ENCODE measurements at regions not wholly inside any gene's neighbourhood (a gene's known extent, or its start where the extent isn't known, plus 50 kb on each side); places are given as distances from the start of the nearest gene placed in this dataset.
A peak's percentile ranks its signal among the peaks of the same experiment; 100 is the strongest.

DNA sequence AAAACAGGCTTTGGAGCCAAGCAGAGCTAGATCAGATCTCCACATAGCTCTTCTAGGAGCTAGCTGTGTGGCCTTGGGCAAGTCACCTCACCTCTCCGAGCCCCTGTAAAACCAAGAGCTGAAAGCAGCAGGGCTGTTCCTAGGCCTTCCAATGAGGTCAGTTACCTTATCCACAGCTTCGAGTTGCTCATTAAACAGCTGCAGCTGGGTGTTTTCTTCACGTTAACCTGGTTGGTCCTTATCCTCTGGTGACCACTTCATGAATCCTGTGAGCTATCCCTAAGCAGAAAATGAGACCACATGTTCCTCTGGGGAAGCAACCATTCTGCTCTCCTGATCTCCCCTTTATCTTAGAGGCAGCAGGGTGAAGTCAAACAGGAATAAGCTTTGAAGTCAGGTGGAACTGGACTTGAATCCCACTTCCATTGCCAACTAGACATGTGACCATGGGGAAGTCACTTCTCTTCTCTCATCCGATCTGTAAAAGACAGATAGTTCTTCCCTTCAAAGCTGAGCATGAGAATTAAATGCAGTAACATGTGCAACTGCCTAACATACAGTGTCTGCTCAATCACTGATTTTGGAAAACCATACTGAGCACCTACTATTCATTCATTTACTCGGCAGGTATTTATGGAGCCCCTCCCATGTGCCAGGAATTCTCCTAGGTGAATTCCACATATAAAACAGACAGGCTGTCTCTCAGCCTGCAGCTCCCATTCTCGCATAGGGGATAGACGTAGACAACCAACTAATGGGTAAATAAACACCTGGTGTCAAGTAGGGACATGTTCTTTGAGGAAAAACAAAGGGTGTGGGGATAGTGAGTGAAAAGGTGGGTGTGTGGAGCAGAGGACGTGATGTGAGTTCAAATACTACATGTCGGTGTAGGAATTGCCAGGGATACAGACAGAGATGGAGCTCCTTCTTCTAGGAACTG lies 111.7 kb upstream of the BOD1 start:
- no peak overlapping the region for H4K5ac ChIP-seq (ENCODE audit: insufficient read length, low read depth, low read length)
- CTCF ChIA-PET (ENCODE audit: partially characterized antibody): interaction anchor here (1.0 to 1.8 kb wide), 8 partner anchors 10 to 587 kb away, joined by 3 to 5 read pairs (median 4); no protein-coding TSS in a partner anchor
- FAIRE-seq: no peak
- TF ChIP-seq CEBPB (IDR thresholded peaks at IDR 0.05; ENCODE audit: low read depth, low read length) (no peak), SP4 (IDR thresholded peaks at IDR 0.05; ENCODE audit: low read length) (no peak), ZNF274 (IDR thresholded peaks at IDR 0.05; ENCODE audit: borderline replicate concordance, extremely low read depth, low read length) (no peak), RNF2 (IDR thresholded peaks at IDR 0.05; ENCODE audit: borderline replicate concordance, low read depth, low read length, missing control alignments, poor library complexity, severe bottlenecking) (no peak), EZH2 (IDR thresholded peaks at IDR 0.05; ENCODE audit: low read depth, low read length, severe bottlenecking) (no peak), SIRT6 (IDR thresholded peaks at IDR 0.05; ENCODE audit: low read length) (no peak), MAFK (IDR thresholded peaks at IDR 0.05; ENCODE audit: low read depth, low read length) (no peak), JUN (IDR thresholded peaks at IDR 0.05; ENCODE audit: low read depth, low read length) (no peak), CHD1 (IDR thresholded peaks at IDR 0.05; ENCODE audit: low read depth, low read length) (no peak), HDAC2 (IDR thresholded peaks at IDR 0.05; ENCODE audit: borderline replicate concordance in 1 of 2, low read depth in 2 of 2, low read length in 2 of 2) (no peak)
- TF ChIP-seq, protein P1, sequence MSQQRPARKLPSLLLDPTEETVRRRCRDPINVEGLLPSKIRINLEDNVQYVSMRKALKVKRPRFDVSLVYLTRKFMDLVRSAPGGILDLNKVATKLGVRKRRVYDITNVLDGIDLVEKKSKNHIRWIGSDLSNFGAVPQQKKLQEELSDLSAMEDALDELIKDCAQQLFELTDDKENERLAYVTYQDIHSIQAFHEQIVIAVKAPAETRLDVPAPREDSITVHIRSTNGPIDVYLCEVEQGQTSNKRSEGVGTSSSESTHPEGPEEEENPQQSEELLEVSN (IDR thresholded peaks at IDR 0.05): no peak

More for the DNA sequence above, 111.7 kb upstream of the BOD1 start:
- H3K56ac ChIP-seq (replicated peaks; ENCODE audit: insufficient read length, low read depth, low read length): no peak overlapping the region
- H2BK12ac ChIP-seq (ENCODE audit: low read depth, low read length): no peak overlapping the region
- peak overlapping the region; percentile 32; the same call in 1 of the 2 replicates for H2AK5ac ChIP-seq (ENCODE audit: low read depth, low read length)
- no peaks in the 10 kb centered on the region for H4K20me1 ChIP-seq (replicated peaks in 1 of 2; ENCODE audit: control insufficient read depth in 1 of 2, insufficient read depth in 2 of 2, low read length in 2 of 2)
- no peak overlapping the region for H3K9ac ChIP-seq (replicated peaks in 1 of 4; ENCODE audit: extremely low read depth in 1 of 4, low read depth in 3 of 4, low read length in 3 of 4)
- no peak overlapping the region for H3K14ac ChIP-seq (ENCODE audit: insufficient read length)
- H3K9me3 ChIP-seq (ENCODE audit: insufficient read depth in 2 of 2, low read depth in 1 of 2, low read length in 1 of 2): no peaks in the 10 kb centered on the region
- H3K36me3 ChIP-seq (ENCODE audit: control insufficient read depth in 2 of 4, insufficient read depth in 4 of 4, low read length in 3 of 4): no peaks in the 10 kb centered on the region
- H2BK120ac ChIP-seq (replicated peaks; ENCODE audit: low read depth, low read length): no peak overlapping the region
- 0 out of 2 replicates have a peak overlapping the region, but pooled peaks have one; percentile 4 for H2BK5ac ChIP-seq (ENCODE audit: low read depth, low read length)
- H4K8ac ChIP-seq (ENCODE audit: extremely low read depth, insufficient read depth, low read length): no peak overlapping the region; the same call in 1 of the 2 replicates
- H3K23me2 ChIP-seq (ENCODE audit: low read depth, low read length): no peaks in the 10 kb centered on the region
- H4K91ac ChIP-seq (replicated peaks; ENCODE audit: insufficient read length, low read length): no peak overlapping the region
- H2BK20ac ChIP-seq (ENCODE audit: low read length): no peak overlapping the region
- no peaks in the 10 kb centered on the region for H3K79me1 ChIP-seq (ENCODE audit: low read depth, low read length)
- WGBS, 2 experiments (ENCODE audit: extremely low coverage in 1 of 2, insufficient coverage in 1 of 2, insufficient read length in 1 of 2, insufficient replicate concordance in 2 of 2, low coverage in 1 of 2, low lambda C conversion rate in 2 of 2, missing lambda C conversion rate in 1 of 2): 89% methylated on average over 9 of the region's 9 CpGs; no CpG with 5 or more reads in 1 of the 2 experiments
- H3K4me1 ChIP-seq (replicated peaks in 1 of 4; ENCODE audit: control insufficient read depth in 3 of 4, insufficient read depth in 4 of 4, low read length in 3 of 4): peaks cover 2 to 5% (median 4%) of the 10 kb centered on the region in 4 experiments; a peak in 5 of 7 replicates
- peak overlapping the region; percentile 50; the same call in 1 of the 2 replicates for H2BK15ac ChIP-seq (ENCODE audit: low read length)
- no peak overlapping the region for H3K27ac ChIP-seq (ENCODE audit: low read depth, low read length)
- no peak overlapping the region for H3K4ac ChIP-seq (replicated peaks; ENCODE audit: insufficient read length, low read depth, low read length)
- no peak overlapping the region for H3K4me3 ChIP-seq (ENCODE audit: extremely low read depth in 1 of 4, insufficient read depth in 2 of 4, low read depth in 3 of 4, low read length in 4 of 4)
- no peaks in the 10 kb centered on the region for H3K79me2 ChIP-seq (ENCODE audit: control insufficient read depth in 1 of 2, insufficient read depth in 2 of 2, low read length in 2 of 2)
- POLR2A ChIA-PET (ENCODE audit: partially characterized antibody): interaction anchor here (0.8 to 2.3 kb wide), 4 partner anchors 10 to 236 kb away, joined by 3 to 9 read pairs (median 4); no protein-coding TSS in a partner anchor
- no peak overlapping the region for H2AFZ ChIP-seq (ENCODE audit: low read length)
- H3K4me2 ChIP-seq (ENCODE audit: insufficient read depth in 1 of 2, low read depth in 2 of 2, low read length in 2 of 2): no peak overlapping the region
- no peak overlapping the region for H3K18ac ChIP-seq (ENCODE audit: extremely low read depth, low read length)
- H3K27me3 ChIP-seq (replicated peaks in 1 of 4; ENCODE audit: control insufficient read depth in 3 of 4, extremely low read depth in 1 of 4, insufficient read depth in 3 of 4, low read length in 3 of 4): no peaks in the 10 kb centered on the region; a peak in 1 of 7 replicates
- H3K23ac ChIP-seq (ENCODE audit: insufficient read length): no peak overlapping the region
- DNase-seq (ENCODE audit: low read depth in 1 of 2, low spot score in 2 of 2): no peak
